NCI-H446 (cell line): ENCODE measurements at regions not wholly inside any gene's neighbourhood (a gene's known extent, or its start where the extent isn't known, plus 50 kb on each side); places are given as distances from the start of the nearest gene placed in this dataset.

Source experiments
- DNase-seq, 2 experiments: peaks; one replicate each; lab custom pipeline; 2025; lab: John Stamatoyannopoulos, UW

DNA sequence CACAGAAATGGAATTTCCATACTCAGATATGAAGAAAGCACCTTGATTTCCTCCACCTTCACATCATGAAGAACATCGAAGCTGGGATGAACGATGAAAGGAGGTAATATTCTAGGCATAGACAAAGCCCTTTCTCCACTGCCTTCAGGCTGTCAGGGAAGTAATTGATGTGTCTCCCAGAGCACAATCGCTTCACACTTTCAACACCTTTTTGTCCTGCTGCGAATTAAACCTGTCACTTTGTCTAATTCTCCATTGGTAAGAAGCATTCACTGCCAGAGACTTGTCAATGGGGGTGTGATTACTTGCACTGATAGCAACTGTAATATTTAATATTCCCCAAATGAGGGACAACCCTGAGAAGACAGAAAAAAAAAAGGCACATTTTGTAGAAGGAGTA, 260.1 kb downstream of the ETS1 start:
- DNase-seq = no peak

GRCh38 chr11:128326791-128327190, 260.6 kb downstream of the ETS1 start:
- no peak for DNase-seq

DNA sequence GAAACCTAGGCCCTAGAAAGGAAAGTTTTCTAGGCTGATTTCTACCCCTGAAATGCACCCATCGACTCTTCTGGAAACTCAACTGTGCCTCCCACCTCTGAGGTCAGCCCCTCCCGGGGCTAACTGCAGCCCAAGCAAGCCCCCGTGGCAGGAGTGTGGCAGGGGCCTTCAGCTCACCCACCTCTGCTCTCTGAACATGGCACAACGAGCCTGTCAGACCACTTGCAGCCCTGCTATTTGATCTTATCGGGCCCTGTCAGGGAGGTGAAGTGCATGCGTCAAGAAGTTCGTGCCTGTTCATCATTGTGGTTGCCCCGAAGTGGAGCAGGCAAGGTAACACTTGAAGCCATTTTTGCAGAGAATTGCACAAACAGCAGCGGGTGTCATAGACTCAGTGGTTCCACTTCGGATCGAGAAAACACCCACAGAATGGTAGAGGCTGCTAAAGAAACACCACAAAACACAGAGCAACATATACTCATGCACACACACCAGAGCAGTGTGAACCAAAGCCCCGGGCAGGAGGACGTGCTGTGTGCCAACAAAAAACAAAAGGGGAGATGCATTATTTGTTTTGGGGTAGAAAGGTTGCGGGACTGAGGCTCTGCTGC, 262.7 kb downstream of the ETS1 start:
- no peak for DNase-seq

GRCh38 chr11:128324051-128324481, 263.3 kb downstream of the ETS1 start:
- no peak for DNase-seq

- no peak for DNase-seq
These were observed 264.0 kb downstream of the ETS1 start for GRCh38 chr11:128323381-128323780.

- DNase-seq = no peak
These were observed 268.4 kb downstream of the ETS1 start for GRCh38 chr11:128318856-128319474.

- DNase-seq = no peak
These were observed 270.7 kb downstream of the ETS1 start for GRCh38 chr11:128316541-128317227.

DNA sequence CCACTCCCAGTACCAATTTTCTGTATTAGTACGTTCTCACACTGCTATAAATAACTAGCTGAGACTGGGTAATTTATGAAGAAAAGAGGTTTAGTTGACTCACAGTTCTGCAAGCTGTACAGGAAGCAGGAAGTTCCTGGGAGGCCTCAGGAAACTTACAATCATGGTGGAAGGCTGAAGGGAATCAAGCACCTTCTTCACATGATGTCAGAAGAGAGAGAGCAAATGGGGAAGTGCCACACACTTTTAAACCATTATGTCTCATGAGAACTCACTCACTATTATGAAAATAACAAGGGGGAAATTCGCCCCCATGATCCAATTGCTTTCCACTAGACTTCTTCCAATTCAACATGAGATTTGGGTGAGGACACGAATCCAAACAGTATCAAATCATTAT, 271.4 kb downstream of the ETS1 start:
- DNase-seq = no peak

DNA sequence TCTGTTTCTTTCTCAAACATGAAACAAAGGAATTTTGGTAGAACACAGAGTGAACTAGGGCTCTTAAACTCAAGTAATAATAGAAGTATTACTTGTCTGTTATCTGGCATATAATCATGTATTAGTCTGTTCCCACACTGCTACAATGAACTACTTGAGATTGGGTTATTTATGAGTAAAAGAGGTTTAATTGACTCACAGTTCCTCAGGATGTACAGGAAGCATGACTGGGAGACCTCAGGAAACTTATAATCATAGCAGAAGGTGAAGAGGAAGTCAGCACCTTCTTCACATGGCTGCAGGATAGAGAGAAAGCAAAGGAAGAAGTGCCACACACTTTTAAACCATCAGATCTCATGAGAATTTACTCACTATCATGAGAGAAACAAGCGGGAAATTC, 273.4 kb downstream of the ETS1 start:
- no peak for DNase-seq

DNA sequence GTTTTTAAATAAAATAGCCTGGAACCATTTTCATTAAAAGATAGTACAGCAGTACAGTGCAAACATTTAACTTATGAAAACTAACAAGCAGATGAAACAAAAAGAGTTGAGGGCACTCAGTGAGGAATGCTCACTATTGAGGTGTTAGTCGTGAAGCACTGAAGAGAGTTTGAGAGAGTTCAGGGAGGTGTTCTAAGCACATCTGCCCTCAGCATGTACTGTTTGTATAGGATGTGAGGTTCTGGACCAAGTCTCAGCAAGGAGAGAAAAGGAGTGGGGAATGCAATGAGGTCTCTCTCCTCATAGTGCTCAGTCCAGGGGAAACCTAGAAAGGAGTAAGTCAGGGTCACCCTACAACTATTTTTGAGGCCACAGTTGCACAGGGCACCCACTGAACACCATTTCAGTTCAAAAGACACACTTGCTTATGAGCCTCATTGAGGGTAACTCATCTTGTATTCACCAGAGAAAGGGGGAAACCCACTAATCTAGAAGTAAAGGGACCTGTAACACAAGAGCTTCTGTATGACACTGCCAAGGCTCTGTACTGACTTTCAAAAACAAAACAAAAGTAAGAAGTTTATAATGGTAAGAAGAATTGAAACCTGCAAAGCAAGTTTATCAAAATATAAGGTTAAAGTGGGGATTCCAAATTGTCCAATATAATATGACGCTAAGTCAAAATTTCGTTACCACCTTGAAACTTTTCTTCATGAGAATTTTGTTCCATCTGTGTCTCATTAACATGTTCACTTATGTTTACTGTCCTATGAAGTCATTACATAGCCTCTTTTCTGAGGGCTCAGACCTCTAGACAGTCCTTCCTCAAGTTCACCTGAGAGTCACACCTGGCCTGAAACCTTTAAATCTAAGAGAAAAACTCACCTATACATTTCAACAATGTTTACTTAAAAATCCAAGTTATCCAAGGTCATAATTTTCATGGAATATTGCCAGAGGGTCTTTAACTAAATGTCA, 275.3 kb downstream of the ETS1 start:
- no peak for DNase-seq

DNA sequence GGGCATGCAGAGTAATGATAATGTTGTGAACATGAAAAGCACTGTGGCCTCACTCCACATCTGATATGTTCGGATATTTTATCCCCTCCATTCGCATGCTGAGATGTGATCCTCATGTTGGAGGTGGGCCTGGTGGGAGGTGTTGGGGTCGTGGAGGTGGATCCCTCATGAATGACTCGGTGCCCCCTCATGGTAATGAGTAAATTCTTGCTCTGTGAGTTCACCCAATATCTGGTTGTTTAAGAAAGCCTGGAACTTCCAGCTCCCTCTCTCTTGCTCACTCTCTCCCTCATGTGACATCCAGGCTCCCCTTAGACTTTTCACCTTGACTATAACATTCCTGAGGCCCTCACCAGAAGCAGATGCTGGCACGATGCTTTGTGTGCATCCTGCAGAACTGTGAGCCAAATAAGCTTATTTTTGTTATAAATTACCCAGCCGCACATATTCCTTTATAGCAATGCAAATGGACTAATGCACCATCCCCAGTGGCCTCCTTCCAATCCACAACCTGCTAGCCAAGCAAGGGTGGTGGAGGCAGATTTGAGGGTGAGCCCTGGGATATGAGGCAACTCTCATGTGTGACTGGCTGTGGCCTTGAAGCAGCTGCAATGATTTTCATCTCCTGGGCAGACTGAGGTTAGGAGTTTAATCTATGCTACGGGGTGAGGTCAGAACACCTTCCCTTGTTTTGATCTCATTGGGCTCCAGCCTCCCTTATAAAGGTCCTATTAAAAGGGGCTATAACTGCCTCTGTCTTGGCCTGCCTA, 276.5 kb downstream of the ETS1 start:
- DNase-seq = no peak

DNA sequence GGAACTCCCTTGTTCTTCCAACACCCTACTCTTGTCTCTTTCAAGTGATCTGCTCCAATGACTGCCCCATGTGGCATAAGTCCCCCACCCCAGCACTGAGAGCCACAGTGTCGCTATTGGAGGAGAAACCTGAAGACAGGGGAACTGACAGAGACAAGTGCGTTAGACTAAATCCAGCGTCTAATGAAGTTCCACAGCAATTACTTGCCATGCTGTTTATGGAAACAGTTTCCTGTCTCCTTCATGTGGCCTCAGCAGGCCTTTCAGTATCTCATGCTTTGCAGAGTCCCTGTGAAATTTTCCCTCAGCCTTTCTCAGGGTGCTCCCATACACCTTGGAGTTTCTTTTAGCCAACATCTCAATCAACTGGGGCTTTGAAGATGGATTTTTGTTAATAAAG, 277.4 kb downstream of the ETS1 start:
- DNase-seq = no peak

GRCh38 chr11:128308794-128309193, 278.6 kb downstream of the ETS1 start:
- DNase-seq = no peak

- no peak for DNase-seq
These were observed 281.8 kb downstream of the ETS1 start for GRCh38 chr11:128305588-128305987.

- no peak for DNase-seq
These were observed 282.5 kb downstream of the ETS1 start for GRCh38 chr11:128304666-128305485.

DNA sequence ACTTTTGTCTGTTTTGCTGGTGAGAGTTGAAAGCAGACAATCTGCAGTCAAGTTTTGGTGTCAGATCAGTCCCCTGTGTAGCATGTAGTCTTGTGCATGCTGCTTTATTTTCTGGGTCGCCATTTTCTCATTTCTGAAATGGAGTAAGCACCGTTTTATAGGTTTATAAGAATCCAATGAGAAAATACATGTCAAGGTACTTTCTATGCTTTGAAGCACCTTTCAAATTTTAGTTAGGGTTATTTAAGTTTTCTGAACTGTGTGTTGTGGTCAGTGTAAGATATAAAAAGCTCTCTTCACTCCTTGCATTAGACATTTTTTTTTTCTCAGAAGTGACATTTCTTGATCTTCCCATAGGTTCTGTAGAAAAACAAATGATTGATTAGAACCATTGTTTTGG, 283.2 kb downstream of the ETS1 start:
- DNase-seq = no peak

DNA sequence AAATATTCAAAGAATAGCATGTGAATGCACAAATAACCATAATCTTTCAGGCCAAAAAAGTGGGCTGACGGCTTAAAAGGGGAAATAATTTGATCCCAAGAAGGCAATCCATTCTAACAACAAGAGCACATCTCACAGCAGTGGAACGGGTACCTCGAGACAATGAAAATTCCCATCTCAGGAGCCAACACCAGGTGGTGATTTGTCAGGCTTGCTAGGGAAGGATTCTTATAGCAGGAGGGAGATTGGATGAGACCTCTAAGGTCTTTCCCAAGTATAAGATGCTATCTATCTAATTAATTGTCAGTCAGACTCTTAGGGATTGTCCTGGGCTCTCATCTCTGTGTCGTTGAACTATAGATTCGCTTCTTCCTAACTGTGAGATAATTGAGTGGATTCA, 284.0 kb downstream of the ETS1 start:
- no peak for DNase-seq

GRCh38 chr11:128302425-128303186, 284.8 kb downstream of the ETS1 start:
- DNase-seq = no peak

DNA sequence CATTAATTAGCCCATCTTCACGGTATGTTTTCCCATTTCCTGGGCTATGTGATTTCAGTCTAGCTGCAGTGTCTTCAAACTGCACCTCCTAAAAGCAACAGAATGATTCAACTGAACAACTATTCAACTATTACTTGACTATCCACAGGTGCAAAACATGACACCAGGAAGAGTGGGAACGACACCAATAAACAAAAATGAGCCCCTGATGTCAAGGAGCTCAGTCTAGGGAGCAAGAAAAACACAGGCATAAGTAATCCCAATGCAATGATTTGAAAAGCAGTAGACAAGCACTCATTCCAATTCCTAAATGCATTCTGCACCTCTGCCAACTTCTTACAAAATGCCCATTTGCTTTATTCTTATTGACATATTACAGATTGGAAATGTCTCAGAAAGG, 285.6 kb downstream of the ETS1 start:
- no peak for DNase-seq

GRCh38 chr11:128300785-128301184, 286.6 kb downstream of the ETS1 start:
- no peak for DNase-seq
